ENCODE measurements at regions not wholly inside any gene's neighbourhood (a gene's known extent, or its start where the extent isn't known, plus 50 kb on each side); places are given as distances from the start of the nearest gene placed in this dataset.

DNA sequence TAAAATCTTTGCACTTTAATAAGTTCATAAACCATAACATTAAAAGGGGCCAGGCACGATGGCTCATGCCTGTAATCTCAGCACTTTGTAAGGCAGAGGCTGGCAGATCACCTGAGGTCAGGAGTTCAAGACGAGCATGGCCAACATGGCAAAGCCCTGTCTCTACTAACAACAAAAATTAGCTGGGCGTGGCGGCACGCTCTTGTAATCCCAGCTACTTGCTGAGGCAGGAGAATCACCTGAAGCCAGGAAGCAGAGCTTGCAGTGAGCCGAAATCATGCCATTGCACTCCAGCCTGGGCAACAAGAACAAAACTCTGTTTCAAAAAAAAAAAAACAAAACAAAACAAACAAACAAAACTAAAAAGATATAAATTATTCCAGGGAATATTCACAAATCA is 595.2 kb upstream of the LCORL start:
- Histone ChIP-seq H3K9me3 (ENCODE audit: control insufficient read depth, insufficient read depth, low read depth, low read length) (no peaks in the 10 kb centered on the region), H3K4me3 (ENCODE audit: low read depth in 2 of 2, low read length in 2 of 2) (no peak overlapping the region), H3K27me3 (ENCODE audit: control insufficient read depth, insufficient read depth, low read length) (no peaks in the 10 kb centered on the region), H3K4me1 (ENCODE audit: control insufficient read depth, insufficient read depth, low read length) (no peaks in the 10 kb centered on the region), H3K27ac (ENCODE audit: low read length) (no peak overlapping the region), H3K36me3 (ENCODE audit: control insufficient read depth, insufficient read depth, low read length) (no peaks in the 10 kb centered on the region)
- ChIA-PET CTCF (interaction anchor here (0.7 kb wide), 1 partner anchor 800 kb away, joined by 3 read pairs; no protein-coding TSS in a partner anchor), POLR2A (no interaction called here)
- no peak for TF ChIP-seq TCF7L2 (IDR thresholded peaks at IDR 0.05; ENCODE audit: low read depth, low read length)
- no peak for TF ChIP-seq POLR2AphosphoS5 (IDR thresholded peaks at IDR 0.05; ENCODE audit: low read depth, low read length)
- TF ChIP-seq CTCF (IDR thresholded peaks at IDR 0.05) = no peak
- TF ChIP-seq REST (IDR thresholded peaks at IDR 0.05; ENCODE audit: insufficient read depth in 1 of 2, low read depth in 2 of 2, low read length in 1 of 2) = no peak
- no peak for TF ChIP-seq SIN3A (IDR thresholded peaks at IDR 0.05; ENCODE audit: borderline replicate concordance, insufficient read depth, low read depth, low read length)
- no peak for ATAC-seq
- intact Hi-C loops (cut with micrococcal nuclease; ENCODE audit: unreplicated experiment) = no loop called here
- in situ Hi-C loops (cut with HindIII; ENCODE audit: low pct_unique_long_range_greater_than_20kb, low sequenced_read_pairs) = no loop called here
- no peak for DNase-seq (ENCODE audit: low read depth, low spot score)
- no TSS peak for BruUV-seq (replicated peaks)

- POLR2A ChIA-PET = no interaction called here
- Histone ChIP-seq H3K9me3 (ENCODE audit: control insufficient read depth, insufficient read depth, low read depth, low read length) (no peaks in the 10 kb centered on the region), H3K27ac (ENCODE audit: low read length) (no peak overlapping the region), H3K27me3 (ENCODE audit: control insufficient read depth, insufficient read depth, low read length) (no peaks in the 10 kb centered on the region; the same call in 1 of the 2 replicates), H3K4me3 (ENCODE audit: low read depth in 2 of 2, low read length in 2 of 2) (no peak overlapping the region), H3K4me1 (ENCODE audit: control insufficient read depth, insufficient read depth, low read length) (no peaks in the 10 kb centered on the region), H3K36me3 (ENCODE audit: control insufficient read depth, insufficient read depth, low read length) (no peaks in the 10 kb centered on the region)
- in situ Hi-C loops (cut with HindIII; ENCODE audit: low pct_unique_long_range_greater_than_20kb, low sequenced_read_pairs) (no loop called here), intact Hi-C loops (cut with micrococcal nuclease; ENCODE audit: unreplicated experiment) (no loop called here)
- TF ChIP-seq REST (IDR thresholded peaks at IDR 0.05; ENCODE audit: insufficient read depth in 1 of 2, low read depth in 2 of 2, low read length in 1 of 2) (no peak), POLR2AphosphoS5 (IDR thresholded peaks at IDR 0.05; ENCODE audit: low read depth, low read length) (no peak), CTCF (IDR thresholded peaks at IDR 0.05) (no peak), SIN3A (IDR thresholded peaks at IDR 0.05; ENCODE audit: borderline replicate concordance, insufficient read depth, low read depth, low read length) (no peak), TCF7L2 (IDR thresholded peaks at IDR 0.05; ENCODE audit: low read depth, low read length) (no peak)
- CTCF ChIA-PET = no interaction called here
- DNase-seq (ENCODE audit: low read depth, low spot score) (no peak), ATAC-seq (no peak)
- no TSS peak for BruUV-seq (replicated peaks)
These were observed 589.5 kb upstream of the LCORL start for GRCh38 chr4:18611026-18611425.

Measured in Panc1 (cell line).